Inferior parietal cortex (tissue), 1 donor: ENCODE measurements at regions not wholly inside any gene's neighbourhood (a gene's known extent, or its start where the extent isn't known, plus 50 kb on each side); places are given as distances from the start of the nearest gene placed in this dataset.
A peak's percentile ranks its signal among the peaks of the same experiment; 100 is the strongest.
"Not testable (repeated sequence)": the region's sequence is repeated elsewhere in the genome, so short reads cannot be mapped to it uniquely, and the experiment has no call there.

Experiments
- DNase-seq: peaks from one replicate; pipeline ENCODE4 v3.0.0-alpha.2; 2016; ENCODE audit errors: extremely low spot score

- DNase-seq = not testable (repeated sequence)
These were observed 545.4 kb downstream of the CDY1 start for GRCh38 chrY:26167332-26167731.

- DNase-seq = not testable (repeated sequence)
These were observed 557.4 kb downstream of the CDY1 start for GRCh38 chrY:26179326-26179725.

GRCh38 chrY:26224974-26225373 lies 603.1 kb downstream of the CDY1 start:
- DNase-seq = not testable (repeated sequence)

GRCh38 chrY:26225468-26225867 lies 603.6 kb downstream of the CDY1 start:
- DNase-seq = not testable (repeated sequence)

- not testable (repeated sequence) for DNase-seq
These were observed 619.0 kb downstream of the CDY1 start for GRCh38 chrY:26240944-26241343.

GRCh38 chrY:26254262-26254661 lies 632.3 kb downstream of the CDY1 start:
- DNase-seq = not testable (repeated sequence)

- not testable (repeated sequence) for DNase-seq
These were observed 643.5 kb downstream of the CDY1 start for GRCh38 chrY:26265449-26265848.

GRCh38 chrY:26268421-26268820 lies 646.5 kb downstream of the CDY1 start:
- not testable (repeated sequence) for DNase-seq

GRCh38 chrY:26268934-26269333 lies 647.0 kb downstream of the CDY1 start:
- not testable (repeated sequence) for DNase-seq

GRCh38 chrY:26273089-26273488 lies 651.2 kb downstream of the CDY1 start:
- not testable (repeated sequence) for DNase-seq

GRCh38 chrY:26306046-26306445 lies 684.1 kb downstream of the CDY1 start:
- not testable (repeated sequence) for DNase-seq

- not testable (repeated sequence) for DNase-seq
These were observed 684.9 kb downstream of the CDY1 start for GRCh38 chrY:26306630-26307385.

- not testable (repeated sequence) for DNase-seq
These were observed 686.4 kb downstream of the CDY1 start for GRCh38 chrY:26308308-26308707.

- DNase-seq = peak; percentile 58
These were observed 693.1 kb downstream of the CDY1 start for GRCh38 chrY:26315065-26315464.

GRCh38 chrY:26319488-26320202 lies 697.7 kb downstream of the CDY1 start:
- DNase-seq = not testable (repeated sequence)

GRCh38 chrY:26322756-26323155 lies 700.8 kb downstream of the CDY1 start:
- DNase-seq = not testable (repeated sequence)

- DNase-seq = not testable (repeated sequence)
These were observed 731.0 kb downstream of the CDY1 start for GRCh38 chrY:26352931-26353330.

- no peak for DNase-seq
These were observed 732.3 kb downstream of the CDY1 start for GRCh38 chrY:26354191-26354590.

- DNase-seq = not testable (repeated sequence)
These were observed 738.0 kb downstream of the CDY1 start for GRCh38 chrY:26359869-26360268.

GRCh38 chrY:26360472-26360871 lies 738.6 kb downstream of the CDY1 start:
- not testable (repeated sequence) for DNase-seq

- DNase-seq = not testable (repeated sequence)
These were observed 741.5 kb downstream of the CDY1 start for GRCh38 chrY:26363442-26363841.

GRCh38 chrY:26366091-26366490 lies 744.2 kb downstream of the CDY1 start:
- not testable (repeated sequence) for DNase-seq

GRCh38 chrY:26372480-26372879 lies 750.6 kb downstream of the CDY1 start:
- not testable (repeated sequence) for DNase-seq
